K562 (cell line): ENCODE measurements at regions not wholly inside any gene's neighbourhood (a gene's known extent, or its start where the extent isn't known, plus 50 kb on each side); places are given as distances from the start of the nearest gene placed in this dataset.
"Not testable (repeated sequence)": the region's sequence is repeated elsewhere in the genome, so short reads cannot be mapped to it uniquely, and the experiment has no call there.

Experiments used
- CEBPB ChIP-seq: fragments of 450-650 bp; IDR thresholded peaks from 2 replicates; pipeline ENCODE4 v1.6.1; 2016; ENCODE audit warnings: missing genetic modification characterization, missing compliant biosample characterization
- EZH2 ChIP-seq: IDR thresholded peaks from 2 replicates; pipeline ENCODE4 v1.6.1; 2012; ENCODE audit warnings: low read depth, mild to moderate bottlenecking, inconsistent platforms, low read length, borderline replicate concordance
- FOSL1 ChIP-seq: fragments of 200-800 bp; sonication (Bioruptor generic); conservative IDR thresholded peaks from 2 replicates; pipeline ENCODE4 v1.6.1; 2016; ENCODE audit warnings: missing genetic modification characterization, missing compliant biosample characterization
- GABPB1 ChIP-seq: sonication (generic); formaldehyde crosslinking; IDR thresholded peaks from 2 replicates; pipeline ENCODE4 v1.8.0; 2022; ENCODE audit warnings: mild to moderate bottlenecking, missing genetic modification reagents
- HMGN3 ChIP-seq: IDR thresholded peaks from 2 replicates; pipeline ENCODE4 v1.6.1; 2011; ENCODE audit warnings: borderline replicate concordance, low read depth, mild to moderate bottlenecking, mixed read lengths, low read length; ENCODE audit not compliant: insufficient read length; ENCODE audit errors: extremely low read depth
- MXI1 ChIP-seq: IDR thresholded peaks from 2 replicates; pipeline ENCODE4 v1.6.1; 2011; ENCODE audit warnings: low read depth, mild to moderate bottlenecking, improper control_type of control experiment, low read length
- POLR2A ChIP-seq: fragments of 450-650 bp; conservative IDR thresholded peaks from 2 replicates; pipeline ENCODE4 v1.6.1; 2016
- STAG1 ChIP-seq: sonication (generic); formaldehyde crosslinking; IDR thresholded peaks from 2 replicates; pipeline ENCODE4 v1.5.0; 2020; ENCODE audit warnings: missing genetic modification reagents, borderline replicate concordance
- ZKSCAN1 ChIP-seq: fragments of 150-350 bp; IDR thresholded peaks from 2 replicates; pipeline ENCODE4 v1.6.1; 2016; ENCODE audit warnings: low read depth, low read length
- TF ChIP-seq, protein P1 (sequence below): sonication (generic); formaldehyde crosslinking; IDR thresholded peaks from 2 replicates; pipeline ENCODE4 v1.8.0; 2022; ENCODE audit warnings: mild to moderate bottlenecking, missing genetic modification reagents, borderline replicate concordance

DNA sequence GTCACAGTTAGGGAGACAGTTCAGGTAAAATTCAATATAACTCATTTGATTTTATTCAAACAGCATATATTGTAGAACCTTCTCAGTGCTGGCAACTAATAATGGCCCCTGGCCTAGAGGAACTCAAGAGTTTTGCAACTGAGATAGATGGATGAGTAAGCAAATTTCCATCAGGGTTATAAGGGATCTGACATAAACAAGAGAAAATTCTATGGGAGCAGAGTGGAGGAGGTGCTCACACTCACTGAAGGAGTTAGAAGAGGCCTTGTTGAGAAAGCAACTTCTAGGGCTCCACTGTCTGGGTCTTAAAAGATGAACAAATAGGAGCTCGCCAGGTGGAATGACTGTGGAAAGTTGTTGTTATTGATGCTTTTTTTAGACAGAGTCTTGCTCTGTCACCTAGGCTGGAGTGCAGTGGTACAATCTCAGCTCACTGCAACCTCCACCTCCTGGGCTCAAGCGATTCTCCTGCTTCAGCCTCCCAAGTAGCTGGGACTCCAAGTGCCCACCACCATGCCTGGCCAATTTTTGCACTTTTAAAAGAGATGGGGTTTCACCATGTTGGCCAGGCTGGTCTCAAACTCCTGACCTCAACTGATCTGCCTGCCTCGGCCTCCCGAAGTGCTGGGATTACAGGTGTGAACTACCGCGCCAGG lies 81.2 kb upstream of the EED start:
- TF ChIP-seq POLR2A; HMGN3; FOSL1 (tag); STAG1 (CRISPR knock-in tag); MXI1; GABPB1 (CRISPR knock-in tag); ZKSCAN1; EZH2: not testable (repeated sequence)
- peak; percentile 93 for TF ChIP-seq CEBPB (tag)
- TF ChIP-seq, protein P1, sequence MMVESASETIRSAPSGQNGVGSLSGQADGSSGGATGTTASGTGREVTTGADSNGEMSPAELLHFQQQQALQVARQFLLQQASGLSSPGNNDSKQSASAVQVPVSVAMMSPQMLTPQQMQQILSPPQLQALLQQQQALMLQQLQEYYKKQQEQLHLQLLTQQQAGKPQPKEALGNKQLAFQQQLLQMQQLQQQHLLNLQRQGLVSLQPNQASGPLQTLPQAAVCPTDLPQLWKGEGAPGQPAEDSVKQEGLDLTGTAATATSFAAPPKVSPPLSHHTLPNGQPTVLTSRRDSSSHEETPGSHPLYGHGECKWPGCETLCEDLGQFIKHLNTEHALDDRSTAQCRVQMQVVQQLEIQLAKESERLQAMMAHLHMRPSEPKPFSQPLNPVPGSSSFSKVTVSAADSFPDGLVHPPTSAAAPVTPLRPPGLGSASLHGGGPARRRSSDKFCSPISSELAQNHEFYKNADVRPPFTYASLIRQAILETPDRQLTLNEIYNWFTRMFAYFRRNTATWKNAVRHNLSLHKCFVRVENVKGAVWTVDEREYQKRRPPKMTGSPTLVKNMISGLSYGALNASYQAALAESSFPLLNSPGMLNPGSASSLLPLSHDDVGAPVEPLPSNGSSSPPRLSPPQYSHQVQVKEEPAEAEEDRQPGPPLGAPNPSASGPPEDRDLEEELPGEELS = not testable (repeated sequence)
